AG09309 (cell line): ENCODE measurements at regions not wholly inside any gene's neighbourhood (a gene's known extent, or its start where the extent isn't known, plus 50 kb on each side); places are given as distances from the start of the nearest gene placed in this dataset.

Source experiments
- DNase-seq: peaks from one replicate; pipeline ENCODE4 v3.0.0-alpha.2; 2010; ENCODE audit warnings: low read depth
- H3K4me3 ChIP-seq: 2 replicates; pipeline ENCODE4 v1.5.1; 2011; ENCODE audit warnings: mild to moderate bottlenecking, low read depth, low read length, moderate library complexity; ENCODE audit not compliant: control insufficient read depth
- TF ChIP-seq, protein P1 (sequence below): IDR thresholded peaks from 2 replicates; pipeline ENCODE4 v1.5.1; 2011; ENCODE audit warnings: mild to moderate bottlenecking, low read depth, low read length, inconsistent platforms; ENCODE audit not compliant: insufficient read depth, control insufficient read depth; ENCODE audit errors: missing control alignments

DNA sequence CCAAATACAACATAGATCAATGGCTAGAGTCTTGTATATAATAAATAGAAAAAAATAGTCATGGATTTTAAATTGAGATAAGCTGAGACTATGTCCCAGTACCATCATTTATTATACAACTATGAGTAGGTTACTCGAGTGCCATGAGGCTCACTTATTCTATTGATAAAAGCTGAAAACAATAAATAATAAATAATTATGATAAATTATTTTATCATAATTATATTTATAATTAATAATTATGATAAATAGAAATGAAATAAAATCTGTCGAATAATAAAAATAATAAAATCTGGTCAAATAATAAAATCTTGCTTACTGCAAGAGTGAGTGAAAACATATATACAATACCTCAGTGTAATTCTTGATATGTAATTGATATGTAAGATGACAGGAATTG, 801.4 kb downstream of the FAM181B start:
- no peak for DNase-seq
- H3K4me3 ChIP-seq = no peak overlapping the region
- TF ChIP-seq, protein P1, sequence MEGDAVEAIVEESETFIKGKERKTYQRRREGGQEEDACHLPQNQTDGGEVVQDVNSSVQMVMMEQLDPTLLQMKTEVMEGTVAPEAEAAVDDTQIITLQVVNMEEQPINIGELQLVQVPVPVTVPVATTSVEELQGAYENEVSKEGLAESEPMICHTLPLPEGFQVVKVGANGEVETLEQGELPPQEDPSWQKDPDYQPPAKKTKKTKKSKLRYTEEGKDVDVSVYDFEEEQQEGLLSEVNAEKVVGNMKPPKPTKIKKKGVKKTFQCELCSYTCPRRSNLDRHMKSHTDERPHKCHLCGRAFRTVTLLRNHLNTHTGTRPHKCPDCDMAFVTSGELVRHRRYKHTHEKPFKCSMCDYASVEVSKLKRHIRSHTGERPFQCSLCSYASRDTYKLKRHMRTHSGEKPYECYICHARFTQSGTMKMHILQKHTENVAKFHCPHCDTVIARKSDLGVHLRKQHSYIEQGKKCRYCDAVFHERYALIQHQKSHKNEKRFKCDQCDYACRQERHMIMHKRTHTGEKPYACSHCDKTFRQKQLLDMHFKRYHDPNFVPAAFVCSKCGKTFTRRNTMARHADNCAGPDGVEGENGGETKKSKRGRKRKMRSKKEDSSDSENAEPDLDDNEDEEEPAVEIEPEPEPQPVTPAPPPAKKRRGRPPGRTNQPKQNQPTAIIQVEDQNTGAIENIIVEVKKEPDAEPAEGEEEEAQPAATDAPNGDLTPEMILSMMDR = no peak

DNA sequence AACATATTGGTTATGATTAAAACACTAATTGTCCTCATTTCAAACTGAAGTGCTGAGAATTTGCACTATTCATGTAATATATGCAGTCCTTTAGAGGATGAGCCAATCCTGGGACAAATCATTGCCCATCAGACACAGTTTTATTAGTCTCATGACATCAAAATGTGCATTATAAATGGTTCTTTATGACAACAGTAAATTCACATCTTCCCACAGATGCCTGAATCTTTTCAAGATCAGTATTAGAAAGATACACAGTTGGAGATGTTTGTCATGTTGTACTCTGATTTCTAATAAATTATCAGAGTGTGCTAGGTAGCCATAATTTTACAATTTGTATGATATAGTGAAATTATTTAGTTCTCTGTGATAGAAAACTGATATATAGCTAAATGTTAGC, 813.5 kb downstream of the FAM181B start:
- DNase-seq = no peak
- no peak overlapping the region for H3K4me3 ChIP-seq
- TF ChIP-seq, protein P1 = no peak

DNA sequence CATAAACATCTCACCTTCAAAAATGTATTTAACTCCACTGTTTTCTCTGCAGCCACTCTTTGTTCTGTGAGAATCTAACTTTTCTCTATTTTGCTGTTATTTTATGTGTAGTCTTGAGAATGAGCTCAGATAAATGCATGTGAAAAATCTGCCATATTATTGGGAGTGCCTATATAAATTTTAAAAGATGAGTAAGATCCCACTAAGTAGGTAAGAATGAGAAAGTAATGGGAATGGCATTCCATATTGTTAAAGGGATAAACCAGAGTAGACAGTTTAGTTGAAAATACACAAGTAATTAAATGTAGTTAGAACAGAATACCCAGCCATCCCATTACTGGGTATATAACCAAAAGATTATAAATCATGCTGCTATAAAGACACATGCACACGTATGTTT, 817.2 kb downstream of the FAM181B start:
- TF ChIP-seq, protein P1 = no peak

DNA sequence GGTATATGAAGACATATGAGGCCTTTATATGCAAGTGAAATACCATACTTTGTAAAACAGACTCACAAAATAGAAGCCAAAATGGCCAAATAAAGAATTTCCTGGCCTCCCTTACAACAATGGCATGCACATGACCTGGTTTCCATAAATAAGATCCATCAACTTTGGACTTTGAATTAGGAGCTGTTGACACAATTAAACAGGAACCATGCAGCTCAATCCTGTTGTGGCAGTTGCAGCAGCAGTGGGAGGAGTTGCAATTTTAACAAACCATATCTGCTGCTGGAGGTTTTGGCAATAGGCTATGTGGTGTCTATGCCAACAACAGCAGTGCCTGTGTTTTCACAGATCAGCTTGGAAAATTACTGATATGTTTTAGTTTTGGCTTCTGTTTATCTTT, 818.6 kb downstream of the FAM181B start:
- TF ChIP-seq, protein P1 = no peak
- no peak overlapping the region for H3K4me3 ChIP-seq
- DNase-seq = no peak

More for the DNA sequence above, 817.2 kb downstream of the FAM181B start:
- DNase-seq = no peak
- H3K4me3 ChIP-seq = no peak overlapping the region

DNA sequence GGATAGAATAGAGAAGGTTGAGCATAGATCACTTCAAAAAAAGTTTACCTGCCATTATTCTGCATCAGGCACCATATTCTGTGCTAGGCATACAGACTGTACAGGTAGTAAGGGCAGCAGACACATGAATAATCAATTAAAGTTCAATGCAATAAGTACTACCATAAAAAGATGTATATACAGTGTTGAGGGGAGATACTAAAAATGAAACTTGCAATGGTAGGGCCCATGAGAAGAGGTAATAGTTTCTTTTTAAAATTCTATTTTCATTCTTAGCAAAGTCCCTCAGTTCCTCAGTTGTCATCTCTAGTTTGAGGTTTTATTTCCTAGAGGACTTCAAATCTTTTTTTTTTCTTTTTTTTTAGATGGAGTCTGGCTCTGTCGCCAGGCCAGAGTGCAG, 819.9 kb downstream of the FAM181B start:
- no peak for DNase-seq
- no peak overlapping the region for H3K4me3 ChIP-seq
- TF ChIP-seq, protein P1 = no peak

DNA sequence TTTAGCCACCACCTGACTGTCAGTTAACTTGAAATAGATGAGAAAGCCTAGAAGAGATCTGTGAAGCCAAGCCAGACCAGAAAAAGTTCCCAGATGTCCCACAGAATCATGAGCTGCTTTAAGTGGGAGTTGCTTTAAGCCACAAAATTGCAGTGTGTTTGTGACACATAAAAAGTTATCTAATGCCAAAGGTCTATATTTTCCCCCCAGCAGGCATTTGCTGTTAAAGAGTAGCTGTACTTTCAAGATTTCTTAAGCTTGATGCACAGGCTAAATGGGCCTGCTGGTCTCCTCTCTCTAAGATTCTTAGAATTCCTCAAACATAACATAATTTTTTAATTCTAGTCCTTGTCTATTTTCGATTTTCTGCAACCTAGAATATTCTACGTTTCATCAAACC, 825.7 kb downstream of the FAM181B start:
- H3K4me3 ChIP-seq = no peak overlapping the region
- TF ChIP-seq, protein P1 = no peak
- DNase-seq = no peak

DNA sequence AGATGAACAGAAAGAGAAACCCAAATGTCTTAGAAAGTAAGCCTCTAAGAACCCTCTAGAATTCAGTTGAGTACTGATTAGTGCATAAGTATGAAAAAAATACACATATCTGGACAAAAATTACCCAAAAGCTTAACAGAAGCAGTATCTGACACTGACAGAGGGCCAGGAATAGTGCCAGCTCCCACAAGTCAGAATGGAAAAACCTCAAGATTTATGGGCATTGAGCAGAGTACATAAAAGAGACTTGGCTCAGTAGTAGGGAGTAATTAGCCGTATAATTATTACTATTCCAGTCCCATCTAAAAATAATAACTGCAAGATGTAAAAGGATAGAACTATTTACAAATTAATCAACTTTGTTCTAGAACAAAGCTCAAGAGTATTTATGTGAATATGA, 834.5 kb downstream of the FAM181B start:
- H3K4me3 ChIP-seq = no peak overlapping the region
- TF ChIP-seq, protein P1 = no peak
- no peak for DNase-seq
